ENCODE measurements at regions not wholly inside any gene's neighbourhood (a gene's known extent, or its start where the extent isn't known, plus 50 kb on each side); places are given as distances from the start of the nearest gene placed in this dataset.

DNA sequence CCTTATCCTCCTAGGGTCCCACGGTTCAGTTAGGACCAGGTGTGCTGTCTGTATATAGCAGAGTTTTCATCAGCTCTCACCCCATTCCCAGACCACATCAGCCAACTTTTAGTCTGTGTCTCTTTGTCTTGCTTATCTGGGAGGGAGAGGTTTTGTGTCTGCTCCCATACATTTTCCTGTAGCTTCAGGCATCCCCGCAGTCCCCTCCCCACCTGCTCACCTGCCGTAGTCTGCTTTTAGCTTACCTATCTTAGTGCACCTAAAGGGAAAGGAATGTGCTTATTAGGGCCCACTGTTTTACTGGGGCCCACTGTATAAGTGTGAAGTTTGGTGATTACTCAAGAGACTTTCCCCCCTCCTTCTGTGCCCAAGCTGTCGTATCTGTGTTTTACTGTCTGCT lies 225.1 kb downstream of the PLA2G4A start:
- H3K4me1 ChIP-seq: no peaks in the 10 kb centered on the region
- no peaks in the 10 kb centered on the region for H3K9me3 ChIP-seq
- H3K4me3 ChIP-seq: no peak overlapping the region
- TF ChIP-seq, protein P1, sequence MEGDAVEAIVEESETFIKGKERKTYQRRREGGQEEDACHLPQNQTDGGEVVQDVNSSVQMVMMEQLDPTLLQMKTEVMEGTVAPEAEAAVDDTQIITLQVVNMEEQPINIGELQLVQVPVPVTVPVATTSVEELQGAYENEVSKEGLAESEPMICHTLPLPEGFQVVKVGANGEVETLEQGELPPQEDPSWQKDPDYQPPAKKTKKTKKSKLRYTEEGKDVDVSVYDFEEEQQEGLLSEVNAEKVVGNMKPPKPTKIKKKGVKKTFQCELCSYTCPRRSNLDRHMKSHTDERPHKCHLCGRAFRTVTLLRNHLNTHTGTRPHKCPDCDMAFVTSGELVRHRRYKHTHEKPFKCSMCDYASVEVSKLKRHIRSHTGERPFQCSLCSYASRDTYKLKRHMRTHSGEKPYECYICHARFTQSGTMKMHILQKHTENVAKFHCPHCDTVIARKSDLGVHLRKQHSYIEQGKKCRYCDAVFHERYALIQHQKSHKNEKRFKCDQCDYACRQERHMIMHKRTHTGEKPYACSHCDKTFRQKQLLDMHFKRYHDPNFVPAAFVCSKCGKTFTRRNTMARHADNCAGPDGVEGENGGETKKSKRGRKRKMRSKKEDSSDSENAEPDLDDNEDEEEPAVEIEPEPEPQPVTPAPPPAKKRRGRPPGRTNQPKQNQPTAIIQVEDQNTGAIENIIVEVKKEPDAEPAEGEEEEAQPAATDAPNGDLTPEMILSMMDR (IDR thresholded peaks at IDR 0.05 in 8 of 11, conservative IDR thresholded peaks at IDR 0.05 in 3 of 11): no peak
- TF ChIP-seq POLR2AphosphoS5 (IDR thresholded peaks at IDR 0.05) (no peak), POLR2A (IDR thresholded peaks at IDR 0.05) (no peak)
- H3K36me3 ChIP-seq: no peaks in the 10 kb centered on the region
- DNase-seq: no peak
- no peaks in the 10 kb centered on the region for H3K27me3 ChIP-seq (replicated peaks in 1 of 7)
- WGBS, 5 donors: 75 to 86% (median 81%) methylated on average over 4 of the region's 4 CpGs
- no peak overlapping the region for H3K27ac ChIP-seq
- intact Hi-C loops (cut with DNase I; ENCODE audit: low total_unique reads): no loop called here

GRCh38 chr1:187054862-187055757 lies 226.4 kb downstream of the PLA2G4A start:
- no peaks in the 10 kb centered on the region for H3K36me3 ChIP-seq
- H3K9me3 ChIP-seq: no peaks in the 10 kb centered on the region
- no peaks in the 10 kb centered on the region for H3K27me3 ChIP-seq (replicated peaks in 1 of 7)
- intact Hi-C loops (cut with DNase I; ENCODE audit: low total_unique reads): no loop called here
- H3K4me3 ChIP-seq: no peak overlapping the region
- WGBS, 5 donors: 79 to 90% (median 83%) methylated on average over 3 of the region's 3 CpGs
- no peak overlapping the region for H3K27ac ChIP-seq
- H3K4me1 ChIP-seq: no peaks in the 10 kb centered on the region
- DNase-seq: no peak
- TF ChIP-seq POLR2A (IDR thresholded peaks at IDR 0.05) (no peak), POLR2AphosphoS5 (IDR thresholded peaks at IDR 0.05) (no peak)
- TF ChIP-seq, protein P1 (IDR thresholded peaks at IDR 0.05 in 8 of 11, conservative IDR thresholded peaks at IDR 0.05 in 3 of 11): no peak

GRCh38 chr1:187063271-187063670 lies 234.5 kb downstream of the PLA2G4A start:
- DNase-seq: no peak
- Histone ChIP-seq H3K4me3 (no peak overlapping the region), H3K9me3 (no peaks in the 10 kb centered on the region), H3K27ac (no peak overlapping the region), H3K36me3 (no peaks in the 10 kb centered on the region), H3K4me1 (no peaks in the 10 kb centered on the region), H3K27me3 (replicated peaks in 1 of 7) (no peaks in the 10 kb centered on the region)
- TF ChIP-seq, protein P1 (IDR thresholded peaks at IDR 0.05 in 8 of 11, conservative IDR thresholded peaks at IDR 0.05 in 3 of 11): no peak
- no peak for TF ChIP-seq POLR2AphosphoS5 (IDR thresholded peaks at IDR 0.05)
- TF ChIP-seq POLR2A (IDR thresholded peaks at IDR 0.05): no peak
- WGBS, 5 donors: 65 to 93% (median 79%) methylated on average over 2 of the region's 2 CpGs
- intact Hi-C loops (cut with DNase I; ENCODE audit: low total_unique reads): no loop called here

DNA sequence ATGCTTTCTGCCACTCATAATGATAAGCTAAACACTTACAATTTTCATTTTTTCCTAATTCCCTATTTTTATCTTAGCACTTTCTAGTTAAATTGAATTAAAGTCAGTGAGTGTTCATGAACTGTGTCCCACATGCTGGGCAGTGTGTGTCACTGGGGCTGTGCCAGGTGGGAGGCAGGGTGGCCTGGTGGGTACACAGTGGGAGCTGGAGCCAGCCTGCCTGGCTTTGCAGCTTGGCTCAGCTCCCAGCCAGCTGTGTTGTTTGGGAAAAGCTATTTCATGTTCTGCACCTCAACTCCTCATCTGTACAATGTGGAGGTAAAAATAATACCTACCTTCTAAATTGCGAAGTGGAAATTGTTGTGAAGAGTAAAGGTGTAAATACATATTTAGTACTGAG lies 238.4 kb downstream of the PLA2G4A start:
- Histone ChIP-seq H3K36me3 (no peaks in the 10 kb centered on the region), H3K9me3 (no peaks in the 10 kb centered on the region), H3K27me3 (replicated peaks in 1 of 7) (no peaks in the 10 kb centered on the region), H3K27ac (no peak overlapping the region), H3K4me3 (no peak overlapping the region), H3K4me1 (no peaks in the 10 kb centered on the region)
- intact Hi-C loops (cut with DNase I; ENCODE audit: low total_unique reads): no loop called here
- 88 to 94% (median 91%) methylated on average over 1 of the region's 1 CpG for WGBS, 5 donors
- TF ChIP-seq, protein P1 (IDR thresholded peaks at IDR 0.05 in 8 of 11, conservative IDR thresholded peaks at IDR 0.05 in 3 of 11): no peak
- TF ChIP-seq POLR2AphosphoS5 (IDR thresholded peaks at IDR 0.05) (no peak), POLR2A (IDR thresholded peaks at IDR 0.05) (no peak)
- DNase-seq: no peak
